Astrocyte (in vitro differentiated cells and primary cell): ENCODE measurements at regions not wholly inside any gene's neighbourhood (a gene's known extent, or its start where the extent isn't known, plus 50 kb on each side); places are given as distances from the start of the nearest gene placed in this dataset.
"Not testable (repeated sequence)": the region's sequence is repeated elsewhere in the genome, so short reads cannot be mapped to it uniquely, and the experiment has no call there.

Experiments
- EZH2 ChIP-seq: IDR thresholded peaks from 2 replicates; pipeline ENCODE4 v1.6.1; 2012; ENCODE audit warnings: mild to moderate bottlenecking, low read length, inconsistent platforms; ENCODE audit not compliant: insufficient read depth
- TF ChIP-seq, protein P1 (sequence below): IDR thresholded peaks from 2 replicates; pipeline ENCODE4 v1.5.1; 2011; ENCODE audit warnings: low read depth, mild to moderate bottlenecking, inconsistent platforms, low read length, moderate library complexity; ENCODE audit not compliant: insufficient read depth

- TF ChIP-seq, protein P1, sequence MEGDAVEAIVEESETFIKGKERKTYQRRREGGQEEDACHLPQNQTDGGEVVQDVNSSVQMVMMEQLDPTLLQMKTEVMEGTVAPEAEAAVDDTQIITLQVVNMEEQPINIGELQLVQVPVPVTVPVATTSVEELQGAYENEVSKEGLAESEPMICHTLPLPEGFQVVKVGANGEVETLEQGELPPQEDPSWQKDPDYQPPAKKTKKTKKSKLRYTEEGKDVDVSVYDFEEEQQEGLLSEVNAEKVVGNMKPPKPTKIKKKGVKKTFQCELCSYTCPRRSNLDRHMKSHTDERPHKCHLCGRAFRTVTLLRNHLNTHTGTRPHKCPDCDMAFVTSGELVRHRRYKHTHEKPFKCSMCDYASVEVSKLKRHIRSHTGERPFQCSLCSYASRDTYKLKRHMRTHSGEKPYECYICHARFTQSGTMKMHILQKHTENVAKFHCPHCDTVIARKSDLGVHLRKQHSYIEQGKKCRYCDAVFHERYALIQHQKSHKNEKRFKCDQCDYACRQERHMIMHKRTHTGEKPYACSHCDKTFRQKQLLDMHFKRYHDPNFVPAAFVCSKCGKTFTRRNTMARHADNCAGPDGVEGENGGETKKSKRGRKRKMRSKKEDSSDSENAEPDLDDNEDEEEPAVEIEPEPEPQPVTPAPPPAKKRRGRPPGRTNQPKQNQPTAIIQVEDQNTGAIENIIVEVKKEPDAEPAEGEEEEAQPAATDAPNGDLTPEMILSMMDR, result not testable (repeated sequence)
- not testable (repeated sequence) for TF ChIP-seq EZH2
These were observed 85.9 kb downstream of the NPIPB5 start for GRCh38 chr16:22596445-22597045.
